Retinal pigment epithelial cell (primary cell): ENCODE measurements at regions not wholly inside any gene's neighbourhood (a gene's known extent, or its start where the extent isn't known, plus 50 kb on each side); places are given as distances from the start of the nearest gene placed in this dataset.
A peak's percentile ranks its signal among the peaks of the same experiment; 100 is the strongest.

Experiments
- DNase-seq: peaks from one replicate; pipeline ENCODE4 v3.0.0-alpha.2; 2010; ENCODE audit warnings: low read depth
- H3K4me3 ChIP-seq: 2 replicates; pipeline ENCODE4 v1.5.1; 2011; ENCODE audit warnings: mild to moderate bottlenecking, low read length, control low read depth, moderate library complexity
- TF ChIP-seq, protein P1 (sequence below): conservative IDR thresholded peaks from 2 replicates; pipeline ENCODE4 v1.5.1; 2011; ENCODE audit warnings: low read depth, low read length, control low read depth, inconsistent platforms

- DNase-seq: no peak
- H3K4me3 ChIP-seq: no peak overlapping the region
- TF ChIP-seq, protein P1, sequence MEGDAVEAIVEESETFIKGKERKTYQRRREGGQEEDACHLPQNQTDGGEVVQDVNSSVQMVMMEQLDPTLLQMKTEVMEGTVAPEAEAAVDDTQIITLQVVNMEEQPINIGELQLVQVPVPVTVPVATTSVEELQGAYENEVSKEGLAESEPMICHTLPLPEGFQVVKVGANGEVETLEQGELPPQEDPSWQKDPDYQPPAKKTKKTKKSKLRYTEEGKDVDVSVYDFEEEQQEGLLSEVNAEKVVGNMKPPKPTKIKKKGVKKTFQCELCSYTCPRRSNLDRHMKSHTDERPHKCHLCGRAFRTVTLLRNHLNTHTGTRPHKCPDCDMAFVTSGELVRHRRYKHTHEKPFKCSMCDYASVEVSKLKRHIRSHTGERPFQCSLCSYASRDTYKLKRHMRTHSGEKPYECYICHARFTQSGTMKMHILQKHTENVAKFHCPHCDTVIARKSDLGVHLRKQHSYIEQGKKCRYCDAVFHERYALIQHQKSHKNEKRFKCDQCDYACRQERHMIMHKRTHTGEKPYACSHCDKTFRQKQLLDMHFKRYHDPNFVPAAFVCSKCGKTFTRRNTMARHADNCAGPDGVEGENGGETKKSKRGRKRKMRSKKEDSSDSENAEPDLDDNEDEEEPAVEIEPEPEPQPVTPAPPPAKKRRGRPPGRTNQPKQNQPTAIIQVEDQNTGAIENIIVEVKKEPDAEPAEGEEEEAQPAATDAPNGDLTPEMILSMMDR: no peak
Observed at GRCh38 chr17:72046643-72047612, 73.9 kb upstream of the SOX9 start.

- no peak for DNase-seq
- no peak overlapping the region for H3K4me3 ChIP-seq
- TF ChIP-seq, protein P1: no peak
Observed at GRCh38 chr17:72049914-72050313, 70.9 kb upstream of the SOX9 start.

GRCh38 chr17:72053036-72053435 is 67.8 kb upstream of the SOX9 start:
- DNase-seq: no peak
- TF ChIP-seq, protein P1: no peak
- H3K4me3 ChIP-seq: peak overlapping the region; percentile 21

GRCh38 chr17:72053449-72053848 is 67.4 kb upstream of the SOX9 start:
- peak overlapping the region; percentile 21 for H3K4me3 ChIP-seq
- DNase-seq: no peak
- TF ChIP-seq, protein P1: no peak

- TF ChIP-seq, protein P1: no peak
- H3K4me3 ChIP-seq: no peak overlapping the region
- DNase-seq: no peak
Observed at GRCh38 chr17:72056155-72056554, 64.7 kb upstream of the SOX9 start.

- H3K4me3 ChIP-seq: no peak overlapping the region
- TF ChIP-seq, protein P1: no peak
- DNase-seq: no peak
Observed at GRCh38 chr17:72056727-72057290, 64.0 kb upstream of the SOX9 start.
